Stimulated activated CD4-positive, alpha-beta T cell treated with anti-CD3 and anti-CD28 coated beads, Interleukin-1b, Interleukin-23, amount 100 ng/mL, for 24 hours (primary cell): ENCODE measurements at regions not wholly inside any gene's neighbourhood (a gene's known extent, or its start where the extent isn't known, plus 50 kb on each side); places are given as distances from the start of the nearest gene placed in this dataset.
"Not testable (repeated sequence)": the region's sequence is repeated elsewhere in the genome, so short reads cannot be mapped to it uniquely, and the experiment has no call there.

Experiments used
- DNase-seq, 4 experiments: peaks; one replicate each; pipeline ENCODE4 v3.0.0-alpha.2; 2020; ENCODE audit warnings: low read depth in 4 of 4, low spot score in 1 of 4

DNA sequence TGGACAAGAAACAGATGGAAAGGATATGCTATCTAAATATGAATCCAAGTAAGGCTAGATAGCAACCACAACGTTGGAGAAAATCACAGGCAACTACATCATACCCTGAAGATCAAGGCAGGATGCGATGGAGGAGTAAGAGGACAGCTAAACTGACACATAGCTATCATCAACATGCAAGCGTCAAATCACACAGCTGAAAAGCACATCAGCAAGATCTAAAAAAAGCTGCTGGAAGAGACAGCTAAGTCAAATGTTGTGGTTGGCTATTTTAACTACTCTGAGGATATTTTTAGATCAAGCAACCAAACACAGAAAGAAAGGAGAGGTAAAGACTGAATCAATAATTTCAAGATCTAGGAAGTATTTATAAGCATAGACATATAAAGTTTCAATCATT lies 466.9 kb downstream of the BRD1 start:
- DNase-seq: no peak

GRCh38 chr22:49359076-49359475 lies 468.6 kb downstream of the BRD1 start:
- DNase-seq: no peak

DNA sequence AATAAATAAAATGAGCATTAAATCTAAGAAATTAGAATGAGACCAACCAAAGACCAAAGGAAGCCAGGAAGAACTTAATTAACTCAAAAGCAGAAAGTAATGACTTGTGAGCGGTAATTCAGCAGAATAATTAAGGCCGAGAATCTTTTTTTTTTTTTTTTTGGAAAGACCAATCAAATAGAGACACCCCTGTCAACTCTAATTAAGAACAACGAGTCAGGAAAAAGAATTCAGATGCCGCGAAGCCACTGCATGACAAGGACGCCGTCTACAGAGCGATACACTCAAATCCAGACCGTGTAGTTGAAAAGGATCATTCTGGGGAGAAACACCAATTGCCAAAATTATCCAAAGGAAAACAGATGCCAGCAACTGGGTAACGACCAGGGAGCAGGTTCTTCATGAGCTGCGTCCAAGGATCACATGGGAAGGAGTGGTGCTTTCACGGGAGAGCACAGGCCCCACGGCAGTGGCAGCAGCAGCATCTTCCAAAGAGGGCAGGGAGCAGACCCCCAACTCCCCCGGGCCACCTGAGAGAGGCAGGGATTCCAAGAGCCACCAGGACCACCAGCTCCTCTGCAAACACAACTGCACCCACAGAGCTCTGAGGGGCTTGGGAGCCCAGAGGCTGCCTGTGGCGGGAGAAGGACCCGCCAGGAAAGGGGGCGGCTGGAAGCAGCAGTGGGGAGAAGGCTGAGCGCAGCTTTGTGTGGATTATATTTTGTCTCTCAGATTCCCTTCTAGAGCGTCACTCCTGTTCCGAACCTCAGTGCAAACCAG lies 469.8 kb downstream of the BRD1 start:
- no peak for DNase-seq

DNA sequence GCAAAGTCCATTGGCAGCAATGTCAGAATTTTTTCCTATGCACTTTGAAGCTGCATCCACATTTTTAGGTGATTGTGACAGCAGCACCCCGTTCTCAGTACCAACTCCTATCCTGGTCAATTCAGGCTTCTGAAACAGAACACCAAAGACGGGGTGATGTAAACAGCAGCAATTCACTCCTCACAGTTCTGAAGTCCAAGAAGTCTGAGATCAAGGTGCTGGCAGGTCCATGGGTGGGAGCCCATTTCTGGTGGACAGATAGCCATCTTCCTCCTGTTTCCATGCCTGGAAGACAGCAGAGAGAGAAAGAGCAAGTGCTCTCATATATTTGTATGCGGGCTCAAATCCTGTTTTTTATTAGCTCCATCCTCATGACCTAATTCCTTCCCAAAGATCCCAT lies 471.2 kb downstream of the BRD1 start:
- no peak for DNase-seq

DNA sequence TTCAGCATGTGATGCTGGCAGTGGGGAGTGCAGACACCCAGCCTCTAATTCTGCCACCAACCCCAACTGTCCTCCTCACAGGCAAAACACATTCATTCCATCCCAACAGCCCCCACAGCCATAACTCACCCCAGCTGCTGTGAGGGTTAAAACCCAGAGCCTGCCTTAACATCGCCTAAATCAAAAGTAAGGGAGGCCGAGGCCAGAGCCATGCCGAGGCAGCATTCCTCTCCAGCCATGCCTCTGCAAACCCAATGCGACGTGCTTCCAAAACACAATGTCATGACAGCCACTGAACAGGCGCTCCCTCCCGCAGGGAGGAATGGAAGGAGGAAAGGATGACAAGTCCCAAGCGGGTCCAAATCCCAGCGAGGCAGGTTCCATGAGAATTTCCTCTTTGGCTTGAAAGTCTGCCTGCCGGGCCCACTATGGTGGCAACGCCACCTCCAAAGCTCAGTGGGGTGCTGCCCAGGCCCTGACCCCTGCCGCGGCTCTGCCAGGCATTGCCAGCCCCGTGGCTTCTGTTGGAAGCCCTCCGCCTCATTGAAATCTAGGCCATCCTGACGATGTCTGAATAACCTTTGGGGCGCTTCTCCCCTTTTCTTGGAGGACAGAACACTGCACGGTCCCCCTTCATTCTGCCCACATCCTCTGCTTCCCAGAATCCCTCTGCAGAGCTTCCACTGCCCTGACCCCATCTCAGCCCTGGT lies 472.3 kb downstream of the BRD1 start:
- no peak for DNase-seq

GRCh38 chr22:49354516-49355210 lies 473.0 kb downstream of the BRD1 start:
- DNase-seq: no peak

DNA sequence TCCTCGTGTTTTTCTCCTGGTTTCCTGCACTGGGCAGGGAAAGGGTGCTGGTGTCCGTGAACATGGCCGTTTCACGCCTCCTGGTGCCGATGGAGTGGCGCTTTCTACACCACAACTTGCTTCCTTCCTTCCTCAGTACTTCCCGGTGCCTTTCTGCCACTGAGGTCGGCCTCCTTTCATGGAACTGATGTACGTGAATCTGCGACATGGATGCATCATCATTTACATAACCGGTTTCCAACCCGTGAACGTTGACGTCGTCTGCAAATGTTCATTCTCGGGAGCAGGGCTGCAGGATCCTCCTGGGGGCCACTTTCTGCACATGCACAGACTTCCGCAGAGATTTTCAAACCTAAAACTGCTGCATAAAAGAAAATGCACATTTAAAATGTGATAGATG lies 474.4 kb downstream of the BRD1 start:
- DNase-seq: no peak

GRCh38 chr22:49352361-49353169 lies 475.1 kb downstream of the BRD1 start:
- DNase-seq: no peak

DNA sequence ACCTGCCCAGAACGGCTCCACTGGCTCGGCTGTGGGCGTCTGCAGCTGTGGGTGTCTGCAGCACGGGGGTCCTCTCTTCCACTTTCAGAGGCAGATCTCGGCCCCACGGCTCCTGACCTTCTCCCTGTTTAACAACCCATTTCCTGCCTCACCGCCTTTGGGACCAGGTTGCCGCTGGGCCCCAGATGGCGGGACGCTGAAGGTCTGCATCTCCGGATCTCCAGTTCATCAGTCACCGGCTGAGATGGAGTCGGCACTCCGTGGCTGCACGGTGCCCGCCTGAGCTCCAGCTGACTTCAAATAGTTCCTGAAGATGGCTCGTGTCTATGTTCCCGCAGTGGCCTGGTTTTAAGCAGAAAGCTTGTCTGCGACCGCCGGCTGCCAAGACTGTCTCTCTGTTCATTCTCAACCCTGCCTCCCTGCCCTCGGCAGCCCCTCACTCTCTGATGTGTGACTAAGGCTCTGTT lies 475.9 kb downstream of the BRD1 start:
- no peak for DNase-seq

DNA sequence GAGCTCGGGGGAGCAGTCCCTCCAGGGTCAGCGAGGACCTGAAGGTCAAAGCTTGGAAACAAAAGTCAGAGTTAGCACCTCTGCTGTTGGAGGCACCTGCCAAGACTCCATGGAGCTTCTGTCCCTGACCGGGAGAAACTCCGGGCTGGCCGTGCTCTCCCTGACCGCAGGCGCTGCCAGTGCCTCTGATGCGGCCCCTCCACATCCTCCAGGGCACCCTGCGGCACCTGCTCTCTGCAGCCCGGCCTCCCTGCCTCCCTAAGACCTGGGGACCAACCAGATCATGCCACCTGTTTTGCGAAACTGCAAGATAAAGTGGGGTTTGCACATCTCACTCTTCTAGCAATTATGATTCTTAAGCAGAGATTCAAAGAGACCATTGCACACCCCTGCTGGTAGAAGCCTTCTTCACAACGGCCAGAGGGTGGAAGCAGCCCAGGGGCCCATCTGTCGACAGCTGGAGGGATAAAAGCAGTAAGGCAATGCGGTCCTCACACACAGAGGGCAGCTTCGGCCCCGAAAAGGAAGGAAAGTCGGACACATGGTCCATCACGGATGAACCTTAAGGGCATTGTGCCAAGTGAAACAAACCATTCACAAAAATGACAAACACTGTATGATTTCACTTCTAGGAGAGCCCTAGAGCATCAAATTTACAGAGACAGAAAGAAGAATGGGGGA lies 477.1 kb downstream of the BRD1 start:
- no peak for DNase-seq

GRCh38 chr22:49349841-49350381 lies 477.8 kb downstream of the BRD1 start:
- DNase-seq: no peak

DNA sequence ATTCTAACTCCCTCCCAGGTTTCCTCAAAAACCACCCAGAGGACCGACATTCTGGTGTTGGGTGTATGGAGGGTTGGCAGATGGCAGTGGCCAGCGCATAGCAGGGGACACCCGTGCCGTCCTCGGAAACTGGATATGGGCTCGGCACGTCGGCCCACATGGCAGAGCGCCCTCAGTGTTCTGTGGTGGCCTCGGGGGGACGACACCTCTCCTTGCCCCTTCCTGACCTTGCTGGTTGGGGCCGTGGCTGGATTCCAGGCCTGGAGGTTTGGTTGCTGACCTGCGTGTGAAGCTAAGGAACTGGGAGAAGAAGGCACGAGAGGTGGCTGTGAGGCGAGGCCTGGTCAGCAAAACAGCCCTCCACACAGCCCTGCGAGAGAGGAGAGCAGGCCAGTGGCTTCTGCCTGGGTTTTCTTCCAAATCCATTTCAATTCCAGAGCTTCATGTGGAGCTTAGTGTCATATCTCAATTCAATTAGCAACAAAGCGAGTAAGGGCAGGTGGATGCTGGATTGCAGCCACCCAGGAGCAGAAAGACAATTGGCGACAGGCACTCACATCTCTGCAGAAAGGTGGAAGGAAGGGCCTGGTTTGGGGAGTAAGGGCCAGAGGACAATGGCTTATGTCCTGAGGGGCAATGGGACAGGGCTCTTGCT lies 478.4 kb downstream of the BRD1 start:
- DNase-seq: no peak

GRCh38 chr22:49348631-49349030 lies 479.0 kb downstream of the BRD1 start:
- no peak for DNase-seq

DNA sequence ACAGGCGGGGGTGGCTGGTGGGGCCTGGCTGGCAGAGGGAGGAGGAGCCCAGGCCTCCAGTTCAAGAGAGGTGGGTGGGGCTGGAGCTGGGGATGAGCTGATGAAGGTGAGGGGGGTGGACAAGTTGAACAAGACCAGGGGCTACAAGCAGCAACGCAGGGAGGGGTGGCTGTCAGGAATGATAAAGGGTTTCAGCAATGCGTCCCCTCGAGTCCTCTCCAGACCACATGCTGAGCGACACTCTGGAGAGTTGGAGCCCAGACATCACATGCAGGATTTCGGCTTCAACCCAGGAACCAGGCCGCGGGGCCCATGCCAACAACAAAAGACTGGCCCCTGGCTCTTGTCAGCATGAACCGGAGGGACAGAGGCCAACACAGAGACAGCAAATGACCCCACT lies 480.3 kb downstream of the BRD1 start:
- no peak for DNase-seq

DNA sequence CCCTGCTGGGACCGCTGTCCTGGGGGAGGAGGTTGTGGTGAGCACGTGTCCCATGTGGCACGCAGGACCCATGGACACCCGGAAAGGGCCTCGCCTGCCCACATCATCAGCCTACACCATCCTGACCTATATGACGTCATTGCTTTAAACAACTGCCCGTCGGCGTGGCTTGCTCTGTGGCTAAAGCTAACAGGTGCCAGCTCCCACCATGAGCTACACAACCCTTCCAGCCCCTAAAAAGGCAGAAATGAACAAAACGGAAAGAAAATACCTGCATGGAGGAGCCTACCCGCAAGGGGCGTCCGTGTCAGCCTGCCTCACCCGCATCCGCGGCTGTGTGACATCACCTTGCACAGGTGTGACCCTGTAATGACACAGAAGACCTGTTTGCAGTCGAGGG lies 481.8 kb downstream of the BRD1 start:
- DNase-seq: no peak

DNA sequence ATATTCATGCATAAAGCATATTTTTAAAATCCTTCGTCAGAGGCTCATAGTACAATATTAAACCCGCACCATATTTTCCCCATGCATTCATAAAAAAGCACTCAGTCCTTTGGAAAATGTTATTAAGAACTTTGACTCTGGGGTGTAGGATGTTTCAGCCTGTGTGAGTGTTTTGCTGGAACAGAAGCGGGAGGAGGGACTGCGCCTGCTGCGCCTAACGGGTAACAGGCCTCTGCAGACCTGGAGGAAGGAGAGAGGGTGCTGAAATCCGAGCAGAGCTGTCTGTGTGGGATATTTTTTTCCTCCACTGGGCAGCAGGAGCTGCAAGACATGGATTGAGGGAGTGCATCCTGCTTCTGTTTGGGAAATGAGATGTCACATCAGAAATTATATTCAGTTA lies 483.0 kb downstream of the BRD1 start:
- no peak for DNase-seq

GRCh38 chr22:49344161-49344560 lies 483.5 kb downstream of the BRD1 start:
- DNase-seq: no peak

DNA sequence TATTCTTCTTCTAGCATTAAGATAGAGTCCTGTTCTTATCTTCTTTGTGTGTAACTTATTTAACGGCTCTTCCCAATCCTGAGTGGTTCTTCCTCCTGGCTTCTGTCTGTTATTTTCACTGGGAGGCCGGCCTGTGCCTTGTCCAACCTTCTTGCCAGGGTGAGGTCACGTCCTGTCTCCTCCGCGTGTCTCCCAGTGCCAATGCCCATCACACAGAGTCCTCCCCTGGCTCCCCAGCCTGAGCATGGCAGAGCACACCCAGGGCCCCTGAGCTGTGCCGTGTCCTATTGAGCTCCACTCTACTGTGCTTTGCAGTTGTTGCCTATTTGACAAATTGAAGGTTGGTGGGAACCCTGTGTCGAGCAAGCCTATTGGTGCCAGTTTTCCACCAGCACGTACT lies 487.3 kb downstream of the BRD1 start:
- no peak for DNase-seq

- not testable (repeated sequence) for DNase-seq
Observed at GRCh38 chr22:49336483-49336882, 491.2 kb downstream of the BRD1 start.

- no peak for DNase-seq
Observed at GRCh38 chr22:49334976-49335375, 492.7 kb downstream of the BRD1 start.
